Omental fat pad (tissue), 3 donors: ENCODE measurements at regions not wholly inside any gene's neighbourhood (a gene's known extent, or its start where the extent isn't known, plus 50 kb on each side); places are given as distances from the start of the nearest gene placed in this dataset.
A peak's percentile ranks its signal among the peaks of the same experiment; 100 is the strongest.

Source experiments
- ATAC-seq: fragments of 150-250 bp; one replicate; pipeline ENCODE4 v1.9.1; 2016; ENCODE audit warnings: mild to moderate bottlenecking, moderate library complexity; ENCODE audit not compliant: low FRiP score
- DNase-seq: peaks from one replicate; pipeline ENCODE4 v3.0.0-alpha.2; 2019; ENCODE audit warnings: low spot score
- CTCF ChIP-seq, 3 donors: fragments of 450-650 bp; IDR thresholded peaks; one replicate each; pipeline ENCODE4 v1.5.1; 2016 to 2017; ENCODE audit warnings: antibody characterized with exemption in 3 of 3, mild to moderate bottlenecking in 3 of 3, moderate library complexity in 2 of 3

GRCh38 chr1:30195424-30196134, 527.8 kb downstream of the MATN1 start:
- ATAC-seq: no peak
- TF ChIP-seq CTCF (IDR thresholded peaks at IDR 0.05): no peak
- DNase-seq: no peak

- TF ChIP-seq CTCF (IDR thresholded peaks at IDR 0.05): no peak
- DNase-seq (no peak), ATAC-seq (no peak)
These were observed 528.5 kb downstream of the MATN1 start for GRCh38 chr1:30194741-30195423.

GRCh38 chr1:30194046-30194619, 529.3 kb downstream of the MATN1 start:
- no peak for ATAC-seq
- DNase-seq: no peak
- no peak for TF ChIP-seq CTCF (IDR thresholded peaks at IDR 0.05)

- DNase-seq (no peak), ATAC-seq (no peak)
- no peak for TF ChIP-seq CTCF (IDR thresholded peaks at IDR 0.05)
These were observed 530.3 kb downstream of the MATN1 start for GRCh38 chr1:30192969-30193630.

GRCh38 chr1:30191154-30191702, 532.2 kb downstream of the MATN1 start:
- DNase-seq (peak; percentile 28), ATAC-seq (peak; percentile 84)
- TF ChIP-seq CTCF (IDR thresholded peaks at IDR 0.05): no peak

GRCh38 chr1:30190511-30191153, 532.8 kb downstream of the MATN1 start:
- no peak for TF ChIP-seq CTCF (IDR thresholded peaks at IDR 0.05)
- DNase-seq (no peak), ATAC-seq (no peak)
